ENCODE measurements at regions not wholly inside any gene's neighbourhood (a gene's known extent, or its start where the extent isn't known, plus 50 kb on each side); places are given as distances from the start of the nearest gene placed in this dataset.
"Not testable (repeated sequence)": the region's sequence is repeated elsewhere in the genome, so short reads cannot be mapped to it uniquely, and the experiment has no call there.

- DNase-seq (ENCODE audit: low read depth) = no peak
- no peak overlapping the region for H3K4me3 ChIP-seq (ENCODE audit: low read depth, low read length)
- no peak for TF ChIP-seq CTCF (IDR thresholded peaks at IDR 0.05; ENCODE audit: insufficient read depth, low read length)
Measured at GRCh38 chr5:138635708-138636107, 60.5 kb upstream of the HSPA9 start.

- peak; percentile 18 for TF ChIP-seq CTCF (IDR thresholded peaks at IDR 0.05; ENCODE audit: insufficient read depth, low read length)
- DNase-seq (ENCODE audit: low read depth) = peak; percentile 78
Measured at GRCh38 chr5:138635265-138635664, 60.1 kb upstream of the HSPA9 start.

GRCh38 chr5:138634804-138635203 is 59.6 kb upstream of the HSPA9 start:
- not testable (repeated sequence) for DNase-seq (ENCODE audit: low read depth); H3K4me3 ChIP-seq (ENCODE audit: low read depth, low read length)

More at GRCh38 chr5:138635265-138635664, 60.1 kb upstream of the HSPA9 start:
- H3K4me3 ChIP-seq (ENCODE audit: low read depth, low read length) = no peak overlapping the region

- TF ChIP-seq CTCF (IDR thresholded peaks at IDR 0.05; ENCODE audit: insufficient read depth, low read length) = peak; percentile 47
- no peak overlapping the region for H3K4me3 ChIP-seq (ENCODE audit: low read depth, low read length)
- DNase-seq (ENCODE audit: low read depth) = peak; percentile 85
Measured at GRCh38 chr5:138632900-138633489, 57.8 kb upstream of the HSPA9 start.

- H3K4me3 ChIP-seq (ENCODE audit: low read depth, low read length) = no peak overlapping the region
- no peak for DNase-seq (ENCODE audit: low read depth)
- no peak for TF ChIP-seq CTCF (IDR thresholded peaks at IDR 0.05; ENCODE audit: insufficient read depth, low read length)
Measured at GRCh38 chr5:138631096-138631928, 56.1 kb upstream of the HSPA9 start.

GRCh38 chr5:138629392-138629791 is 54.2 kb upstream of the HSPA9 start:
- TF ChIP-seq CTCF (IDR thresholded peaks at IDR 0.05; ENCODE audit: insufficient read depth, low read length) = no peak
- DNase-seq (ENCODE audit: low read depth) = no peak
- no peak overlapping the region for H3K4me3 ChIP-seq (ENCODE audit: low read depth, low read length)

- TF ChIP-seq CTCF (IDR thresholded peaks at IDR 0.05; ENCODE audit: insufficient read depth, low read length) = no peak
- H3K4me3 ChIP-seq (ENCODE audit: low read depth, low read length) = no peak overlapping the region
- DNase-seq (ENCODE audit: low read depth) = no peak
Measured at GRCh38 chr5:138626333-138626944, 51.2 kb upstream of the HSPA9 start.
